B cell (primary cell): ENCODE measurements at regions not wholly inside any gene's neighbourhood (a gene's known extent, or its start where the extent isn't known, plus 50 kb on each side); places are given as distances from the start of the nearest gene placed in this dataset.

ENCODE experiments used
- ATAC-seq: fragments of 200-7000 bp; cut with Tn5 transposase; one replicate; pipeline ENCODE4 v1.10.0; 2021; ENCODE audit warnings: low read depth, mild to moderate bottlenecking, moderate number of reproducible peaks, moderate library complexity
- CTCF ChIA-PET: fragments of 350-600 bp; sonication (Branson Sonifier 250); formaldehyde crosslinking; loops from one replicate; lab custom pipeline; 2021; ENCODE audit warnings: antibody characterized with exemption, inconsistent platforms; lab: Charles Lee
- POLR2A ChIA-PET: fragments of 350-600 bp; sonication (Branson Sonifier 250); formaldehyde crosslinking; loops from one replicate; lab custom pipeline; 2021; ENCODE audit warnings: antibody characterized with exemption; lab: Charles Lee
- DNase-seq: peaks from one replicate; pipeline ENCODE4 v3.0.0; 2013
- H2AFZ ChIP-seq: 2 replicates; pipeline ENCODE4 v1.6.1; 2012; ENCODE audit warnings: mild to moderate bottlenecking, low read depth, low read length; ENCODE audit not compliant: insufficient read depth, poor library complexity, severe bottlenecking
- H3K27ac ChIP-seq, 2 donors: 1 replicate in 1 of 2; 2 replicates in 1 of 2; pipeline ENCODE4 v1.5.1; 2012 to 2013; ENCODE audit warnings: low read length in 2 of 2, mild to moderate bottlenecking in 2 of 2, moderate library complexity in 1 of 2
- H3K27me3 ChIP-seq, 4 experiments: fragments of 200-600 bp in 1 of 4; sonication (generic) in 1 of 4; replicated peaks in 1 of 4; 1 replicate in 2 of 4; 2 replicates in 2 of 4; pipeline versions ENCODE4 v1.6.1 to v1.7.0; 2013 to 2016; ENCODE audit warnings: low read length in 3 of 4, mild to moderate bottlenecking in 2 of 4, mixed read lengths in 1 of 4, moderate library complexity in 1 of 4; ENCODE audit not compliant: insufficient read depth in 4 of 4, control insufficient read depth in 3 of 4; ENCODE audit errors: control extremely low read depth in 1 of 4
- H3K36me3 ChIP-seq, 2 experiments: replicated peaks in 1 of 2; 1 replicate in 1 of 2; 2 replicates in 1 of 2; pipeline versions ENCODE4 v1.6.1 to v1.7.1; 2013; ENCODE audit warnings: low read length in 1 of 2; ENCODE audit not compliant: insufficient read depth in 2 of 2, control insufficient read depth in 1 of 2; ENCODE audit errors: control extremely low read depth in 1 of 2, extremely low read depth in 1 of 2
- H3K4me1 ChIP-seq, 2 donors: fragments of 200-600 bp in 1 of 2; sonication (generic) in 1 of 2; 1 replicate in 1 of 2; 2 replicates in 1 of 2; pipeline versions ENCODE4 v1.5.1 to v1.6.1; 2013 to 2017; ENCODE audit warnings: low read length in 2 of 2; ENCODE audit not compliant: control insufficient read depth in 2 of 2, insufficient read depth in 2 of 2
- H3K4me2 ChIP-seq: replicated peaks from 2 replicates; pipeline ENCODE3; 2012; ENCODE audit warnings: mild to moderate bottlenecking, low read depth, low read length; ENCODE audit not compliant: poor library complexity, severe bottlenecking
- H3K4me3 ChIP-seq, 5 experiments: fragments of 200-600 bp in 1 of 5; sonication (generic) in 1 of 5; 1 replicate in 3 of 5; 2 replicates in 2 of 5; pipeline versions ENCODE4 v1.5.1 to v1.7.0; 2011 to 2016; ENCODE audit warnings: low read length in 4 of 5, mild to moderate bottlenecking in 4 of 5, low read depth in 2 of 5, control low read depth in 1 of 5, moderate library complexity in 1 of 5; ENCODE audit not compliant: insufficient read depth in 1 of 5; ENCODE audit errors: control extremely low read depth in 1 of 5, extremely low read depth in 1 of 5
- H3K79me2 ChIP-seq: fragments of 200-600 bp; sonication (generic); one replicate; pipeline ENCODE4 v1.6.0; 2016; ENCODE audit warnings: low read length; ENCODE audit not compliant: control insufficient read depth, insufficient read depth
- H3K9ac ChIP-seq: fragments of 200-600 bp; sonication (generic); 2 replicates; pipeline ENCODE4 v1.6.1; 2017; ENCODE audit warnings: mild to moderate bottlenecking, low read length, moderate library complexity
- H3K9me3 ChIP-seq, 3 donors: one replicate each; pipeline versions ENCODE4 v1.6.1 to v1.7.1; 2013; ENCODE audit warnings: low read length in 2 of 3; ENCODE audit not compliant: control insufficient read depth in 2 of 3, insufficient read depth in 1 of 3; ENCODE audit errors: control extremely low read depth in 1 of 3
- H4K20me1 ChIP-seq: 2 replicates; pipeline ENCODE4 v1.6.0; 2012; ENCODE audit warnings: mild to moderate bottlenecking, low read length; ENCODE audit not compliant: insufficient read depth, control insufficient read depth, poor library complexity, severe bottlenecking
- H3K27ac Mint-ChIP-seq: one replicate; pipeline ENCODE4 v1.8.0; 2021; ENCODE audit warnings: mixed read lengths
- H3K27me3 Mint-ChIP-seq: one replicate; pipeline ENCODE4 v1.8.0; 2021; ENCODE audit warnings: mixed read lengths
- H3K4me1 Mint-ChIP-seq: one replicate; pipeline ENCODE4 v1.8.0; 2021; ENCODE audit warnings: mixed read lengths
- H3K4me3 Mint-ChIP-seq: one replicate; pipeline ENCODE4 v1.8.0; 2021; ENCODE audit warnings: mixed read lengths
- H3K9me3 Mint-ChIP-seq: one replicate; pipeline ENCODE4 v1.8.0; 2022; ENCODE audit warnings: mixed read lengths; ENCODE audit not compliant: insufficient read depth
- CTCF ChIP-seq: fragments of 200-600 bp; IDR thresholded peaks from one replicate; pipeline ENCODE4 v1.8.0; 2022; ENCODE audit warnings: antibody characterized with exemption, mild to moderate bottlenecking
- EZH2 ChIP-seq: IDR thresholded peaks from 2 replicates; pipeline ENCODE4 v1.6.1; 2012; ENCODE audit warnings: borderline replicate concordance, low read depth, mild to moderate bottlenecking, moderate library complexity, low read length; ENCODE audit not compliant: insufficient read depth, poor library complexity, severe bottlenecking
- WGBS: methylation state at CpG from one replicate; pipeline ENCODE4 v1.1.5; 2013; ENCODE audit warnings: missing lambda C conversion rate; ENCODE audit not compliant: insufficient coverage; 5-methylcytosine and 5-hydroxymethylcytosine counted together
- intact Hi-C: fragments of 100-400 bp; cut with micrococcal nuclease; formaldehyde crosslinking; loops from one replicate; pipeline ENCODE4 v1.10.0; 2022

DNA sequence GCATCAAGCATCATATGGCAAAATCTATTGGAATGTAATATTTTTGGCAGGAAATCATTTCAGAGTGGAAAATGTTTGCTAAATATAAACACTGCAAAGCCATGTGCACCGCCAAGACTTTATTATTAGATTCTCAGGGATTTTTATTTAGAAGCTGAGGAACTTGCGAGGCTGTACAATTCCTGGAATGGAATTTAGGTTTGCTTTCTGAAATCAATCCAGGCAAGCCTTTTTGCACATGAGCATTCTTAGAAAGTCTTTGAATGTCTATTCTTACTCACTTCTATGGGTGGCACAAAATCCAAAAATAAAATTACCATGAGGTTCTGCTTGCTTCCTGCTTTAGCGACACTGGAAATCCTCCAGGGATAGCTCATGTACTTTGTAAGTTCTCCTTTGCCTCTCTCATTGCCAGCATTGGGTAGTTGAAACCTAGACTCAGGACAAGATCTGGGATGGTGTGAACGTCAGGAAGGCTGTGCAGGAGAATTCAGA, 71.5 kb upstream of the PALM2AKAP2 start:
- Mint-ChIP-seq H3K4me1 (no peaks in the 10 kb centered on the region), H3K4me3 (no peak overlapping the region), H3K9me3 (no peaks in the 10 kb centered on the region), H3K27ac (no peak overlapping the region), H3K27me3 (peaks cover 26% of the 10 kb centered on the region)
- Histone ChIP-seq H3K79me2 (no peaks in the 10 kb centered on the region), H3K4me3 (no peak overlapping the region), H4K20me1 (no peaks in the 10 kb centered on the region), H3K27me3 (peaks cover 0 to 6% (median 0%) of the 10 kb centered on the region in 4 experiments), H3K9me3 (no peaks in the 10 kb centered on the region), H2AFZ (no peak overlapping the region), H3K36me3 (no peaks in the 10 kb centered on the region), H3K4me2 (no peak overlapping the region), H3K4me1 (no peaks in the 10 kb centered on the region), H3K9ac (no peak overlapping the region), H3K27ac (no peak overlapping the region)
- ATAC-seq (no peak), DNase-seq (no peak)
- POLR2A ChIA-PET = no interaction called here
- WGBS = 34% methylated on average over 2 of the region's 4 CpGs
- TF ChIP-seq EZH2 (no peak), CTCF (no peak)
- CTCF ChIA-PET = no interaction called here
- intact Hi-C loops = no loop called here

DNA sequence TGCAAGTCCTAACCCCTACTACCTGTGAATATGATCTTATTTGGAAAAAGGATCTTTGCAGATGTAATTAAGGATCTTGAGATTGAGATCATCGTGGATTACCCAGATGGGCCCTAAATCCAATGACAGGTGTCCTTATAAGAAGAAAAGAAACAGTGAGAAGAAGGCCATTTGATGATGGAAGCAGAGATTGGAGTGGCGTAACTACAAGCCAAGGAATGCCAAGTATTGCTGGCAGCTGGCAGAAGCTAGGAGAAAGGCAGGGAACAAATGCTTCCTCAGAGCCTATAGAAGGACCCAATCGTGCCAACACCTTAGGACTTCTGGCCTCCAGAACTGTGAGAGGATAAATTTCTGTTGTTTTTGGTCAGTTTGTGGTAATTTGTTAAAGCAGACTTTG, 70.1 kb upstream of the PALM2AKAP2 start:
- no peak overlapping the region for H3K27ac Mint-ChIP-seq
- Histone ChIP-seq H3K9ac (no peak overlapping the region), H3K27me3 (peaks cover 0 to 6% (median 0%) of the 10 kb centered on the region in 4 experiments), H3K4me3 (no peak overlapping the region), H4K20me1 (no peaks in the 10 kb centered on the region), H3K4me2 (no peak overlapping the region), H3K36me3 (no peaks in the 10 kb centered on the region), H2AFZ (no peak overlapping the region), H3K9me3 (no peaks in the 10 kb centered on the region), H3K79me2 (no peaks in the 10 kb centered on the region), H3K27ac (no peak overlapping the region), H3K4me1 (no peaks in the 10 kb centered on the region)
- peaks cover 22% of the 10 kb centered on the region for H3K27me3 Mint-ChIP-seq
- no peaks in the 10 kb centered on the region for H3K4me1 Mint-ChIP-seq
- DNase-seq (no peak), ATAC-seq (no peak)
- intact Hi-C loops = no loop called here
- no peak overlapping the region for H3K4me3 Mint-ChIP-seq
- 77% methylated on average over 3 of the region's 3 CpGs for WGBS
- ChIA-PET POLR2A (no interaction called here), CTCF (no interaction called here)
- no peak for TF ChIP-seq CTCF
- no peaks in the 10 kb centered on the region for H3K9me3 Mint-ChIP-seq
